ENCODE measurements at regions not wholly inside any gene's neighbourhood (a gene's known extent, or its start where the extent isn't known, plus 50 kb on each side); places are given as distances from the start of the nearest gene placed in this dataset.

DNA sequence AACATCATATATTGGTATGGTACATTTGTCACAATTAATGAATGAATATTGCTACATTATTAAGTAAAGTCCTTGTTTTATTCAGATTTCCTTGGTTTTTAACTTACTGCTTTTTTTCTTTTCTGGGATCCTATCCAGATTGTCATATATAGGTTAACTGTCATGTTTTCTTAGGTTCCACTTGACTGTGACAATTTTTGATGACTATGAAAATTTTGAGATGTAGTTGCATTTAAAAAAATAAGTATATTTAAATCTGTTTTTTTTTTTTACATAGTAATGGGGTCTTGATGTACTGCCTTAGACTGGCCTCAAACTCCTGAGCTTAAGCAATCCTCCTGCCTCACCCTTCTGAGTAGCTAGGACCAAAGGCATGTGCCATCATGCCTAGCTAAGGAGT, 76.8 kb downstream of the ATP6V1G3 start:
- TF ChIP-seq POLR2A (IDR thresholded peaks at IDR 0.05; ENCODE audit: low read depth, low read length) (no peak), CTCF (IDR thresholded peaks at IDR 0.05; ENCODE audit: extremely low read depth in 1 of 2, insufficient read depth in 1 of 2, low read depth in 1 of 2, low read length in 2 of 2) (no peak), FOS (IDR thresholded peaks at IDR 0.05; ENCODE audit: borderline replicate concordance, insufficient read depth, low read length) (no peak), POLR2AphosphoS5 (IDR thresholded peaks at IDR 0.05; ENCODE audit: insufficient read depth, low read depth, low read length) (no peak), MYC (IDR thresholded peaks at IDR 0.05; ENCODE audit: low read depth, low read length) (no peak), EZH2 (IDR thresholded peaks at IDR 0.05; ENCODE audit: borderline replicate concordance, low read depth, low read length, severe bottlenecking) (no peak)
- TF ChIP-seq, protein P1, sequence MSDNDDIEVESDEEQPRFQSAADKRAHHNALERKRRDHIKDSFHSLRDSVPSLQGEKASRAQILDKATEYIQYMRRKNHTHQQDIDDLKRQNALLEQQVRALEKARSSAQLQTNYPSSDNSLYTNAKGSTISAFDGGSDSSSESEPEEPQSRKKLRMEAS (IDR thresholded peaks at IDR 0.05; ENCODE audit: insufficient read depth, insufficient read length): no peak
